Left lung (tissue), 4 donors: ENCODE measurements at regions not wholly inside any gene's neighbourhood (a gene's known extent, or its start where the extent isn't known, plus 50 kb on each side); places are given as distances from the start of the nearest gene placed in this dataset.

Experiments used
- ATAC-seq: fragments of 200-7000 bp; cut with Tn5 transposase; one replicate; pipeline ENCODE4 v1.9.1; 2020; ENCODE audit warnings: moderate library complexity
- DNase-seq, 4 donors: peaks; one replicate each; pipeline ENCODE4 v3.0.0-alpha.2; 2013 to 2020
- H3K27ac ChIP-seq, 2 donors: fragments of 200-600 bp; sonication (generic) in 1 of 2; one replicate each; pipeline versions ENCODE4 v1.5.0 to v1.8.0; 2020 to 2021
- H3K27me3 ChIP-seq, 2 donors: fragments of 200-600 bp; sonication (generic) in 1 of 2; one replicate each; pipeline versions ENCODE4 v1.5.0 to v1.8.0; 2020 to 2021
- H3K36me3 ChIP-seq, 2 donors: fragments of 200-600 bp; sonication (generic) in 1 of 2; one replicate each; pipeline versions ENCODE4 v1.5.0 to v1.8.0; 2020 to 2021
- H3K4me1 ChIP-seq, 2 donors: fragments of 200-600 bp; one replicate each; pipeline ENCODE4 v1.8.0; 2021
- H3K4me3 ChIP-seq, 2 donors: fragments of 200-600 bp; sonication (generic) in 1 of 2; one replicate each; pipeline versions ENCODE4 v1.5.0 to v1.8.0; 2020 to 2021; ENCODE audit warnings: mild to moderate bottlenecking in 1 of 2
- H3K9me3 ChIP-seq, 2 donors: fragments of 200-600 bp; sonication (generic) in 1 of 2; one replicate each; pipeline versions ENCODE4 v1.5.0 to v1.8.0; 2020 to 2021
- intact Hi-C, 2 donors: fragments of 100-400 bp; cut with DNase I; formaldehyde crosslinking; loops; one replicate each; pipeline versions ENCODE4 v1.11.2 to v1.14.2; 2022
- TF ChIP-seq, protein P1 (sequence below), 2 donors: fragments of 200-600 bp; sonication (generic) in 1 of 2; IDR thresholded peaks; one replicate each; pipeline versions ENCODE4 v1.5.0 to v1.8.0; 2021; ENCODE audit warnings: antibody characterized with exemption in 2 of 2
- donor health status: DM: no; HTN: yes; CAD: no.
- donor health status: DM: no; HTN: no; CAD: no.

GRCh38 chr2:13106302-13106701, 389.6 kb downstream of the TRIB2 start:
- intact Hi-C loops, result no loop called here
- Histone ChIP-seq H3K9me3 (no peaks in the 10 kb centered on the region), H3K4me3 (no peak overlapping the region), H3K27me3 (no peaks in the 10 kb centered on the region), H3K27ac (no peak overlapping the region), H3K4me1 (no peaks in the 10 kb centered on the region), H3K36me3 (no peaks in the 10 kb centered on the region)
- TF ChIP-seq, protein P1, sequence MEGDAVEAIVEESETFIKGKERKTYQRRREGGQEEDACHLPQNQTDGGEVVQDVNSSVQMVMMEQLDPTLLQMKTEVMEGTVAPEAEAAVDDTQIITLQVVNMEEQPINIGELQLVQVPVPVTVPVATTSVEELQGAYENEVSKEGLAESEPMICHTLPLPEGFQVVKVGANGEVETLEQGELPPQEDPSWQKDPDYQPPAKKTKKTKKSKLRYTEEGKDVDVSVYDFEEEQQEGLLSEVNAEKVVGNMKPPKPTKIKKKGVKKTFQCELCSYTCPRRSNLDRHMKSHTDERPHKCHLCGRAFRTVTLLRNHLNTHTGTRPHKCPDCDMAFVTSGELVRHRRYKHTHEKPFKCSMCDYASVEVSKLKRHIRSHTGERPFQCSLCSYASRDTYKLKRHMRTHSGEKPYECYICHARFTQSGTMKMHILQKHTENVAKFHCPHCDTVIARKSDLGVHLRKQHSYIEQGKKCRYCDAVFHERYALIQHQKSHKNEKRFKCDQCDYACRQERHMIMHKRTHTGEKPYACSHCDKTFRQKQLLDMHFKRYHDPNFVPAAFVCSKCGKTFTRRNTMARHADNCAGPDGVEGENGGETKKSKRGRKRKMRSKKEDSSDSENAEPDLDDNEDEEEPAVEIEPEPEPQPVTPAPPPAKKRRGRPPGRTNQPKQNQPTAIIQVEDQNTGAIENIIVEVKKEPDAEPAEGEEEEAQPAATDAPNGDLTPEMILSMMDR (IDR thresholded peaks at IDR 0.05), result no peak
- DNase-seq, result no peak
- ATAC-seq, result no peak

- Histone ChIP-seq H3K36me3 (no peaks in the 10 kb centered on the region), H3K27ac (no peak overlapping the region), H3K9me3 (no peaks in the 10 kb centered on the region), H3K4me3 (no peak overlapping the region), H3K4me1 (no peaks in the 10 kb centered on the region), H3K27me3 (no peaks in the 10 kb centered on the region)
- ATAC-seq, result no peak
- intact Hi-C loops, result no loop called here
- peak in 1 of 4 donors; percentile 25 for DNase-seq
- TF ChIP-seq, protein P1 (IDR thresholded peaks at IDR 0.05), result no peak
These were observed 392.8 kb downstream of the TRIB2 start for GRCh38 chr2:13109516-13109915.

DNA sequence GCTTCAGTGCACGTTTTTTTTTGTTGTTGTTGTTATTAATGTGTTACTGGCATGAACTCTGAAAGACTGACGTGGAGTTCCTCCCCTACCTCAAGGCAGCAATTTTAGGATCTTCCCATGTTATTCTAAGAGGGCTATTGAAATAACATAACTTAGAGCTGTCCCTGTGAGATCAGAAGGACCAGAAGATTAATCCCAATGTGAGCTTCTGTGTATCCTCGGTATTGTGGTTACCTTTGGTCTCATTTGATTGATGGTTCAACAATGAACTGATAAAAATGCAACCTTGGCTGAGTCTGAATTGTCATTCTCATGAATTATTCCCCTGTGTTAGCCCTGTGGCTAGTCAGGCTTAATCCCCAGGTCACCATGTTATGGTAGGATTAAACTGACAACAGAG, 394.1 kb downstream of the TRIB2 start:
- DNase-seq (no peak), ATAC-seq (no peak)
- intact Hi-C loops, result no loop called here
- Histone ChIP-seq H3K4me1 (no peaks in the 10 kb centered on the region), H3K27ac (no peak overlapping the region), H3K36me3 (no peaks in the 10 kb centered on the region), H3K9me3 (no peaks in the 10 kb centered on the region), H3K27me3 (no peaks in the 10 kb centered on the region), H3K4me3 (no peak overlapping the region)
- TF ChIP-seq, protein P1 (IDR thresholded peaks at IDR 0.05), result no peak

GRCh38 chr2:13113002-13113401, 396.3 kb downstream of the TRIB2 start:
- no peaks in the 10 kb centered on the region for H3K4me1 ChIP-seq
- TF ChIP-seq, protein P1 (IDR thresholded peaks at IDR 0.05), result no peak
- H3K36me3 ChIP-seq, result no peaks in the 10 kb centered on the region
- no peak overlapping the region for H3K4me3 ChIP-seq
- no peak overlapping the region for H3K27ac ChIP-seq
- intact Hi-C loops, result no loop called here
- DNase-seq (no peak), ATAC-seq (no peak)
- H3K9me3 ChIP-seq, result no peaks in the 10 kb centered on the region
- no peaks in the 10 kb centered on the region for H3K27me3 ChIP-seq

GRCh38 chr2:13114391-13114790, 397.7 kb downstream of the TRIB2 start:
- no peak for ATAC-seq

More at GRCh38 chr2:13114391-13114790, 397.7 kb downstream of the TRIB2 start:
- Histone ChIP-seq H3K36me3 (no peaks in the 10 kb centered on the region), H3K27ac (no peak overlapping the region), H3K4me1 (no peaks in the 10 kb centered on the region), H3K4me3 (no peak overlapping the region), H3K27me3 (no peaks in the 10 kb centered on the region), H3K9me3 (no peaks in the 10 kb centered on the region)
- DNase-seq, result peak in 1 of 4 donors; percentile 62
- TF ChIP-seq, protein P1 (IDR thresholded peaks at IDR 0.05), result no peak
- intact Hi-C loops, result no loop called here
